ENCODE measurements at regions not wholly inside any gene's neighbourhood (a gene's known extent, or its start where the extent isn't known, plus 50 kb on each side); places are given as distances from the start of the nearest gene placed in this dataset.

- no peak for DNase-seq
- H3K36me3 ChIP-seq (replicated peaks in 1 of 2; ENCODE audit: control insufficient read depth in 1 of 2, insufficient read depth in 2 of 2, low read length in 1 of 2), result no peaks in the 10 kb centered on the region
- H3K4me3 ChIP-seq (ENCODE audit: low read depth in 2 of 2, low read length in 1 of 2), result no peak overlapping the region
- no peaks in the 10 kb centered on the region for H4K20me1 ChIP-seq (ENCODE audit: insufficient read depth)
- no peak overlapping the region for H3K4me2 ChIP-seq
- TF ChIP-seq, protein P1, sequence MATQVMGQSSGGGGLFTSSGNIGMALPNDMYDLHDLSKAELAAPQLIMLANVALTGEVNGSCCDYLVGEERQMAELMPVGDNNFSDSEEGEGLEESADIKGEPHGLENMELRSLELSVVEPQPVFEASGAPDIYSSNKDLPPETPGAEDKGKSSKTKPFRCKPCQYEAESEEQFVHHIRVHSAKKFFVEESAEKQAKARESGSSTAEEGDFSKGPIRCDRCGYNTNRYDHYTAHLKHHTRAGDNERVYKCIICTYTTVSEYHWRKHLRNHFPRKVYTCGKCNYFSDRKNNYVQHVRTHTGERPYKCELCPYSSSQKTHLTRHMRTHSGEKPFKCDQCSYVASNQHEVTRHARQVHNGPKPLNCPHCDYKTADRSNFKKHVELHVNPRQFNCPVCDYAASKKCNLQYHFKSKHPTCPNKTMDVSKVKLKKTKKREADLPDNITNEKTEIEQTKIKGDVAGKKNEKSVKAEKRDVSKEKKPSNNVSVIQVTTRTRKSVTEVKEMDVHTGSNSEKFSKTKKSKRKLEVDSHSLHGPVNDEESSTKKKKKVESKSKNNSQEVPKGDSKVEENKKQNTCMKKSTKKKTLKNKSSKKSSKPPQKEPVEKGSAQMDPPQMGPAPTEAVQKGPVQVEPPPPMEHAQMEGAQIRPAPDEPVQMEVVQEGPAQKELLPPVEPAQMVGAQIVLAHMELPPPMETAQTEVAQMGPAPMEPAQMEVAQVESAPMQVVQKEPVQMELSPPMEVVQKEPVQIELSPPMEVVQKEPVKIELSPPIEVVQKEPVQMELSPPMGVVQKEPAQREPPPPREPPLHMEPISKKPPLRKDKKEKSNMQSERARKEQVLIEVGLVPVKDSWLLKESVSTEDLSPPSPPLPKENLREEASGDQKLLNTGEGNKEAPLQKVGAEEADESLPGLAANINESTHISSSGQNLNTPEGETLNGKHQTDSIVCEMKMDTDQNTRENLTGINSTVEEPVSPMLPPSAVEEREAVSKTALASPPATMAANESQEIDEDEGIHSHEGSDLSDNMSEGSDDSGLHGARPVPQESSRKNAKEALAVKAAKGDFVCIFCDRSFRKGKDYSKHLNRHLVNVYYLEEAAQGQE (IDR thresholded peaks at IDR 0.05; ENCODE audit: low read depth, low read length), result no peak
- TF ChIP-seq MAX (IDR thresholded peaks at IDR 0.05; ENCODE audit: low read depth) (no peak), ELF1 (IDR thresholded peaks at IDR 0.05) (no peak), SMC3 (IDR thresholded peaks at IDR 0.05; ENCODE audit: low read depth, low read length) (no peak), TCF12 (IDR thresholded peaks at IDR 0.05) (no peak), FOXM1 (IDR thresholded peaks at IDR 0.05; ENCODE audit: low read depth) (no peak), RFX5 (IDR thresholded peaks at IDR 0.05; ENCODE audit: low read length) (no peak), TAF1 (IDR thresholded peaks at IDR 0.05; ENCODE audit: borderline replicate concordance, low read depth, low read length) (no peak), GATA2 (CRISPR knock-in tag; IDR thresholded peaks at IDR 0.05) (no peak), RCOR1 (IDR thresholded peaks at IDR 0.05; ENCODE audit: low read length) (no peak), EZH2phosphoT487 (IDR thresholded peaks at IDR 0.05; ENCODE audit: borderline replicate concordance, low read depth) (no peak)
- CTCF ChIA-PET, result no interaction called here
- WGBS (ENCODE audit: low lambda C conversion rate), result 62% methylated on average over 16 of the region's 16 CpGs
- H3F3A ChIP-seq (replicated peaks; ENCODE audit: insufficient read depth), result no peaks in the 10 kb centered on the region
- no peaks in the 10 kb centered on the region for H3K4me1 ChIP-seq (ENCODE audit: control insufficient read depth in 1 of 2, insufficient read depth in 2 of 2, low read depth in 1 of 2, low read length in 1 of 2)
- H3K9me3 ChIP-seq, result no peaks in the 10 kb centered on the region
- H3K79me2 ChIP-seq (ENCODE audit: insufficient read depth), result no peaks in the 10 kb centered on the region
- POLR2A ChIA-PET, result no interaction called here
- H2AFZ ChIP-seq (ENCODE audit: low read depth), result no peak overlapping the region
- H3K27me3 ChIP-seq (ENCODE audit: insufficient read depth), result no peaks in the 10 kb centered on the region
- H3K27ac ChIP-seq (ENCODE audit: low read depth in 2 of 2, low read length in 1 of 2), result no peak overlapping the region
- no peak overlapping the region for H3K9ac ChIP-seq
- H3K9me2 ChIP-seq, result no peaks in the 10 kb centered on the region
These were observed 1005.0 kb upstream of the CDH10 start for GRCh38 chr5:25649628-25650265.

- 2% methylated on average over 3 of the region's 3 CpGs for WGBS (ENCODE audit: low lambda C conversion rate)
- Histone ChIP-seq H3K4me2 (no peak overlapping the region), H3K9ac (no peak overlapping the region), H3K27me3 (ENCODE audit: insufficient read depth) (no peaks in the 10 kb centered on the region), H3K9me3 (no peaks in the 10 kb centered on the region), H3K4me3 (ENCODE audit: low read depth in 2 of 2, low read length in 1 of 2) (no peak overlapping the region), H2AFZ (ENCODE audit: low read depth) (no peak overlapping the region), H3K4me1 (ENCODE audit: control insufficient read depth in 1 of 2, insufficient read depth in 2 of 2, low read depth in 1 of 2, low read length in 1 of 2) (no peaks in the 10 kb centered on the region), H3K9me2 (no peaks in the 10 kb centered on the region), H3K36me3 (replicated peaks in 1 of 2; ENCODE audit: control insufficient read depth in 1 of 2, insufficient read depth in 2 of 2, low read length in 1 of 2) (no peaks in the 10 kb centered on the region), H3F3A (replicated peaks; ENCODE audit: insufficient read depth) (no peaks in the 10 kb centered on the region), H4K20me1 (ENCODE audit: insufficient read depth) (no peaks in the 10 kb centered on the region), H3K79me2 (ENCODE audit: insufficient read depth) (no peaks in the 10 kb centered on the region), H3K27ac (ENCODE audit: low read depth in 2 of 2, low read length in 1 of 2) (no peak overlapping the region)
- ChIA-PET CTCF (interaction anchor here (1.0 kb wide), 1 partner anchor 9 kb away, joined by 3 read pairs; no protein-coding TSS in a partner anchor), POLR2A (no interaction called here)
- DNase-seq, result no peak
- TF ChIP-seq TCF12 (IDR thresholded peaks at IDR 0.05), result no peak
- TF ChIP-seq MAX (IDR thresholded peaks at IDR 0.05; ENCODE audit: low read depth), result no peak
These were observed 1001.9 kb upstream of the CDH10 start for GRCh38 chr5:25646421-25647341.

All from SK-N-SH (cell line).